Osteocyte (in vitro differentiated cells): ENCODE measurements at regions not wholly inside any gene's neighbourhood (a gene's known extent, or its start where the extent isn't known, plus 50 kb on each side); places are given as distances from the start of the nearest gene placed in this dataset.
"Not testable (repeated sequence)": the region's sequence is repeated elsewhere in the genome, so short reads cannot be mapped to it uniquely, and the experiment has no call there.

Source experiments
- DNase-seq: peaks from one replicate; pipeline ENCODE4 v3.0.0; 2021; ENCODE audit warnings: mixed read lengths; ENCODE audit not compliant: unreplicated experiment; ENCODE audit errors: extremely low spot score
- H3K27ac Mint-ChIP-seq: one replicate; pipeline ENCODE4 v1.8.0; 2021; ENCODE audit warnings: mild to moderate bottlenecking, mixed read lengths; ENCODE audit not compliant: unreplicated experiment
- H3K27me3 Mint-ChIP-seq: one replicate; pipeline ENCODE4 v1.8.0; 2021; ENCODE audit warnings: mixed read lengths; ENCODE audit not compliant: unreplicated experiment
- H3K36me3 Mint-ChIP-seq: one replicate; pipeline ENCODE4 v1.8.0; 2021; ENCODE audit warnings: mixed read lengths; ENCODE audit not compliant: unreplicated experiment
- H3K4me1 Mint-ChIP-seq: one replicate; pipeline ENCODE4 v1.8.0; 2021; ENCODE audit warnings: mixed read lengths; ENCODE audit not compliant: unreplicated experiment
- H3K4me3 Mint-ChIP-seq: one replicate; pipeline ENCODE4 v1.8.0; 2021; ENCODE audit warnings: mild to moderate bottlenecking, moderate library complexity, mixed read lengths; ENCODE audit not compliant: unreplicated experiment
- H3K9me3 Mint-ChIP-seq: one replicate; pipeline ENCODE4 v1.8.0; 2021; ENCODE audit warnings: mixed read lengths; ENCODE audit not compliant: unreplicated experiment
- TF ChIP-seq, protein P1 (sequence below): fragments of 200-600 bp; sonication (generic); IDR thresholded peaks from 2 replicates; pipeline ENCODE4 v1.5.0; 2021; ENCODE audit warnings: antibody characterized with exemption, mild to moderate bottlenecking, moderate library complexity

DNA sequence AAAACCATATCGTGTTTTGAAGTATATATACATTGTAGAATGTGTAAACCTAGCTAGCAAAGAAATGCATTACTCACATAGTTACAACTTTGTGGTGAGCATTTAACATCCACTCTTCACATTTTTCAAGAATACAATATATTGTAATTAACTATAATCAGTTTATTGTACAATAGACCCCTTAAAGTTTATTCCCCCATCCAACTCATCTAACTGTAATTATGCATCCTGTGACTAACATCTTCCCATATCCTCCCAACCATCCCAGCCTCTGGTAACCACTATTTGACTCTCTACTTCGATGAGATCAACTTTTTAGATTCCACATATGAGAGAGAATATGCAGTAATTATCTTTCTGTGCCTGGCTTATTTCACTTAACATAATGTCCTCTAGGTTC is 526.4 kb downstream of the KIF20B start:
- Mint-ChIP-seq H3K27me3 (peaks cover 5% of the 10 kb centered on the region), H3K27ac (no peak overlapping the region), H3K4me3 (no peak overlapping the region), H3K36me3 (no peaks in the 10 kb centered on the region), H3K9me3 (peaks cover 9% of the 10 kb centered on the region), H3K4me1 (peaks cover 20% of the 10 kb centered on the region)
- TF ChIP-seq, protein P1, sequence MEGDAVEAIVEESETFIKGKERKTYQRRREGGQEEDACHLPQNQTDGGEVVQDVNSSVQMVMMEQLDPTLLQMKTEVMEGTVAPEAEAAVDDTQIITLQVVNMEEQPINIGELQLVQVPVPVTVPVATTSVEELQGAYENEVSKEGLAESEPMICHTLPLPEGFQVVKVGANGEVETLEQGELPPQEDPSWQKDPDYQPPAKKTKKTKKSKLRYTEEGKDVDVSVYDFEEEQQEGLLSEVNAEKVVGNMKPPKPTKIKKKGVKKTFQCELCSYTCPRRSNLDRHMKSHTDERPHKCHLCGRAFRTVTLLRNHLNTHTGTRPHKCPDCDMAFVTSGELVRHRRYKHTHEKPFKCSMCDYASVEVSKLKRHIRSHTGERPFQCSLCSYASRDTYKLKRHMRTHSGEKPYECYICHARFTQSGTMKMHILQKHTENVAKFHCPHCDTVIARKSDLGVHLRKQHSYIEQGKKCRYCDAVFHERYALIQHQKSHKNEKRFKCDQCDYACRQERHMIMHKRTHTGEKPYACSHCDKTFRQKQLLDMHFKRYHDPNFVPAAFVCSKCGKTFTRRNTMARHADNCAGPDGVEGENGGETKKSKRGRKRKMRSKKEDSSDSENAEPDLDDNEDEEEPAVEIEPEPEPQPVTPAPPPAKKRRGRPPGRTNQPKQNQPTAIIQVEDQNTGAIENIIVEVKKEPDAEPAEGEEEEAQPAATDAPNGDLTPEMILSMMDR: no peak
- DNase-seq: no peak

DNA sequence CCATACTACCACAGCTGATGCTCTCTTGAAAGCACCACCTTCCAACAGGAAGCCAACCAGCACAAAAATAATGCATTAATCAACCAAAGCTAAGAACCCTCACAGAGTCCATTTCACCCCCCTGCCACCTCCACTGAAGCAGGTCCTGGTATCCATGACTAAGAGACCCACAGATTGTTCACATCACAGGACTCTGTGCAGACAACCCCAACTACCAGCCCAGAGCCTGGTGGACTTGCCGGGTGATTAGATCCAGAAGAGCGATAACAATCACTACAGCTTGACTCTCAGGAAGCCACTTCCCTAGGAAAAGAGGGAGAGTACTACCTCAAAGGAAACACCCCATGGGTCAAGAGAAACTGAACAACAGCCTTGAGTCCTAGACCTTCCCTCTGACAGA is 528.1 kb downstream of the KIF20B start:
- Mint-ChIP-seq H3K9me3 (peaks cover 14% of the 10 kb centered on the region), H3K4me3 (no peak overlapping the region), H3K36me3 (no peaks in the 10 kb centered on the region), H3K27me3 (peaks cover 5% of the 10 kb centered on the region), H3K27ac (no peak overlapping the region), H3K4me1 (peaks cover 11% of the 10 kb centered on the region)
- TF ChIP-seq, protein P1: no peak
- no peak for DNase-seq

DNA sequence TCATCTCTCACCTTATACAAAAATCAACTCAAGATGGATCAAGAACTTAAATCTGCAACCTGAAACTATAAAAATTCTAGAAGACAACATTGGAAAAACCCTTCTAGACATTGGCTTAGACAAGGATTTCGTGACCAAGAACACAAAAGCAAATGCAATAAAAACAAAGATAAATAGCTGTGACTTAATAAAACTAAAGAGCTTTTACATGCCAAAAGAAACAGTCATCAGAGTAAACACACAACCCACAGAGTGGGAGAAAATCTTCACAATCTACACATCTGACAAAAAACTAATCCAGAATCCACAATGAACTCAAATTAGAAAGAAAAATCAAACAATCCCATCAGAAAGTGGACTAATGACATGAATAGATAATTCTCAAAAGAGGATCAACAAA is 532.4 kb downstream of the KIF20B start:
- H3K36me3 Mint-ChIP-seq, H3K27ac Mint-ChIP-seq, H3K27me3 Mint-ChIP-seq, H3K4me3 Mint-ChIP-seq, DNase-seq, H3K4me1 Mint-ChIP-seq: not testable (repeated sequence)
- peaks cover 18% of the 10 kb centered on the region for H3K9me3 Mint-ChIP-seq

DNA sequence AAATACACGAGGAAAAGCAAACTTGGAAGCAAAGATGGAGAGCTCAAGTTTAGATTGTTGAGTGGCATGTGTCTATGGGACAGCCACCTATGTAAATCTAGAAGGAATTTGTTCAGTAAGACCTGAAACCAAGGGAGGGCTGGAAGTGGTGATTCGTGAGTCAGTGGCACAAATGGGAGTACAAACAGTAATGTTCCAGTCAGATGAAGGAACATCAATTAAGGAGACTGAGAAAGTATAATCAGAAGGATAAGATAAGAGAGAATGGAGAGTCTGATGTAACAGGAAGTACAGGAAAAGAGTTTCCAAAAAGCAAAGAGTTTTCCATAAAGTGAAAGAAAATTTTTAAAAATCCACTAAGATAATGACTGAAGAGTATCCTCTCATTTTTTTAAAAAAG is 544.2 kb downstream of the KIF20B start:
- H3K4me1 Mint-ChIP-seq: no peaks in the 10 kb centered on the region
- no peaks in the 10 kb centered on the region for H3K9me3 Mint-ChIP-seq
- H3K4me3 Mint-ChIP-seq: no peak overlapping the region
- TF ChIP-seq, protein P1: no peak
- DNase-seq: no peak
- no peak overlapping the region for H3K27ac Mint-ChIP-seq
- peaks cover 25% of the 10 kb centered on the region for H3K27me3 Mint-ChIP-seq
- H3K36me3 Mint-ChIP-seq: no peaks in the 10 kb centered on the region

DNA sequence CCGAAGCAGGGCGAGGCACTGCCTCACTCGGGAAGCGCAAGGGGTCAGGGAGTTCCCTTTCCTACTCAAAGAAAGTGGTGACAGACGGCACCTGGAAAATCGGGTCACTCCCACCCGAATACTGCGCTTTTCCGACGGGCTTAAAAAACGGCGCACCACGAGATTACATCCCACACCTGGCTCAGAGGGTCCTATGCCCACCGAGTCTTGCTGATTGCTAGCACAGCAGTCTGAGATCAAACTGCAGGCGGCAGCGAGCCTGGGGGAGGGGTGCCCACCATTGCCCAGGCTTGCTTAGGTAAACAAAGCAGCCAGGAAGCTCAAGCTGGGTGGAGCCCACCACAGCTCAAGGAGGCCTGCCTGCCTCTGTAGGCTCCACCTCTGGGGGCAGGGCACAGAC is 549.4 kb downstream of the KIF20B start:
- H3K9me3 Mint-ChIP-seq, H3K27ac Mint-ChIP-seq, H3K36me3 Mint-ChIP-seq, DNase-seq, H3K4me3 Mint-ChIP-seq, H3K4me1 Mint-ChIP-seq: not testable (repeated sequence)
- H3K27me3 Mint-ChIP-seq: peaks cover 14% of the 10 kb centered on the region

DNA sequence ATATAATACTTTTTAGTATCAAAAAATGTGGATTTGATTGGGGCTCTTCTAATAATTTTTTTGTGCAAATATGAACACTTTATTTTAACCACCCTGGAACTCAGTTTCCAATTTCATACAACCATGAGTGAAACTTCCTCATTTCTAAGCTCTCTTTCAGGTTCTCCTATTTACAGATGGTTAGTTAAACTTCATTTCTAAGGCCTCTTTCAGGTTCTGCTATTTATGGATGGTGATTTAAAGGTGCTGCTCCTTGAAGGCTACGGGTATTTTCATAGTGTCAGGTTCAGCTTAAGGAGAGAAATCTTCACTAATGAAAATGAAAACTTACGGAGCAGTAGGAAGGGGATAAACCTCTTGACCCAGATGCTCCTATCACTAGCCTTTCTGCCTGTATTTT is 568.3 kb downstream of the KIF20B start:
- Mint-ChIP-seq H3K4me1 (no peaks in the 10 kb centered on the region), H3K27me3 (peaks cover 48% of the 10 kb centered on the region), H3K4me3 (no peak overlapping the region), H3K27ac (no peak overlapping the region), H3K9me3 (no peaks in the 10 kb centered on the region), H3K36me3 (no peaks in the 10 kb centered on the region)
- DNase-seq: no peak
- TF ChIP-seq, protein P1: no peak
